ENCODE measurements at regions not wholly inside any gene's neighbourhood (a gene's known extent, or its start where the extent isn't known, plus 50 kb on each side); places are given as distances from the start of the nearest gene placed in this dataset.
"Not testable (repeated sequence)": the region's sequence is repeated elsewhere in the genome, so short reads cannot be mapped to it uniquely, and the experiment has no call there.

DNA sequence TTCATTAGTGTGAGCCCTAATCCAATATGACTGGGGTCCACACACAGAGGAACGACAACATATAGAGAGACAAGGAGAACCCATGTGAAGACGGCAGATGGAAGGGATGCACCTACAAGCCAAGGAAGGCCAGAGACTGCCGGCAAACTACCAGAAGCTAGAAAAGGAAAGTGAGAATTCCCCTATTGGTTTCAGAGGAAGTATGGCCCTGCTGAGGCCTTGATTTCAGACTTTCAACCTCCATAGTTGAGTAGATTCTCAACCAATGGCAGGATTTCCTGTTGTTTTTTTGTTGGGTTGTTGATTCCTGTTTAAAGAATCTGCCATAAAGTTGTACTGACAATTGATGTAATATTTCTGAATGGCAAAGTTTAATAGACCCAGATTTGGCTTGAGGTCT lies 241.5 kb downstream of the SATB2 start:
- DNase-seq = no peak

DNA sequence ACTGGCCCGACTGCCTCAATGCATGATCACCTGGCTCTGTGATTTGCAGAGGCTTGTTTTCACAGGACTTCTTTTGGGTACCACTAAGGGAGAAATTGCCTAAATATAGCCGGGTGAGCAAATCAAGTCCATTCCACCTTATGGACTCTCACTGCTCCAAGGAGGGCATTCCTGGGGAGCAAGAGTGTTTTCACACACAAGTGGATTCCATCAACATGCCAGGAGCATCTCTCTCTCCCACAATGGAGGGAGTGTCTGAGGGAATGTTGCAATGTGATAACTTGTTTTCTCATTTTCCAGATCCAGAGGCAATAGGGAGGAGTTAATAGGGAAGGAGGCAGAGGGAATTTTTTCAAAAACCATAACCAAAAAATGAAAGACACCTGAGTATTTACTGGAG lies 250.7 kb downstream of the SATB2 start:
- no peak for DNase-seq

DNA sequence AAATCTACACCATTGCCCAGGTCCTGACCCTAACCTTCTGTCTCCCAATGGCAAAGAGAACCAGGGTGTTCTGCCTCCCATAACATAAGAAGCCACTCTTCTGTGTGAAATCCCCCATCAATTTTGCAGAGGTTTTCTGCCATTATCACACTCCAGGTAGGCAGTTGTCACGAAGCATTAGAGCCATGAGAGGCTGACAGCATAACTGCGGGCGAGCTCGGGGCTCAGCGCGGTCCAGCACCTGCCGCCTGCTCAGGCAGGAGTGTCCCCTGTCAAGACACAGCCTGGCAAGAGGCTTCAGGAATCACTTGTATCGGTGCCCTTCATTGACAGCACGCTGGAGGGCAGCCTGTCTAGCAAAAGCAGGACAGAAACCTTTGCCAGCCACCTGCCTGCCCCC lies 251.2 kb downstream of the SATB2 start:
- no peak for DNase-seq

DNA sequence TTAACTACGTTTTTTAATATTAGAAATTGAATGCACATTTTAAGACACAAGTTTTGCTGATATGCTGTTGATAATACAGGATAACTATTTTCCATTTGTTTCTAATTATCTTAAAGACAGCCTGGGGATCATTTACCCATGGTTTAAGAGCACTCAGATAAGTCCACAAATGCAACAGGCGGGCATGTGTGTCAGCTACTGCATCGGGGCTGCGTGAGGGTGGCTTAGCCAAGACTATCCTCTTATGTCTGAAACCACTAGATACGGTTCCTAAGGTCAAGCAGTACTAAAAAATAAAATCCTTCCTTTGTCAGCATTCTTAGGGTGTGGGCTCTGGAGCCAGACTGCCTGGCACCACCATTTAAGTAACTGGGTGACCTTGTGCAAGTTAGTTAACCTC lies 254.8 kb downstream of the SATB2 start:
- no peak for DNase-seq

DNA sequence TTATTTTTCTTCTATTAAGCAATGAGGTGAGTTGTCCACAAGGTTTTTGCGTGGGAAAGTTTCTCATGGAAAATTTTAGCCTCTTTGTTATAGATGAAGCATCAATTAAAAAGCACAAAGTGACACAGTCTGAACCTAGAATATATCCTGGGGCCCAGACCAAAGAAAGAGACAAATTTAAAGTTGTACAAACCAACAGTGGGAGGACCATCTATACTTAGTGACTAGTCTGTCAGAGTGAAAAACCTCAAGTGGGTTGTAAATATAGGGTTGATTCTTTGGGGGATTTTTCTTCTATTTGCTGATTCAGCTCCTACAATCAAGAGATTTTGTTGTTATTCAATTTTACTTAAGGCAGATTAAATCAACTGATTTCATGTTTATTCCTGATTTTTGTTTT lies 256.2 kb downstream of the SATB2 start:
- DNase-seq = no peak

DNA sequence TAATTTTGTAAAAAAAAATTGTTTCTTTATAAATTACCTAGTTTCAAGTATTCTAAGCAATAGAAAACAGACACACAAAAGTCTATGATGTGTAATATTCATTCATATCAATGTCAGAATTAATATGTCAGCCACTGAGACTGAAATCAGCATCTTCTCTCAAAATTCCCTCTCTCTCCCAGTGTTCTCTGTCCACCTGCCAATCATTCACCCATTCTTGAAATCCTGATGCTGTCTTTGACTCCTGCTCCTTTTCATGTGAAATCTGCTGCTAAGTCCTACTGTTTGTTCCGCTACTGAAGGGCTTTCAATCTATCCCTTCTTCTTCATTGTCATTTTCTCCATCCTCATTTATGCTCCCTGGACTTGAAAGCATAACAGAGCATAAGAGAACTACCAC lies 257.9 kb downstream of the SATB2 start:
- no peak for DNase-seq

DNA sequence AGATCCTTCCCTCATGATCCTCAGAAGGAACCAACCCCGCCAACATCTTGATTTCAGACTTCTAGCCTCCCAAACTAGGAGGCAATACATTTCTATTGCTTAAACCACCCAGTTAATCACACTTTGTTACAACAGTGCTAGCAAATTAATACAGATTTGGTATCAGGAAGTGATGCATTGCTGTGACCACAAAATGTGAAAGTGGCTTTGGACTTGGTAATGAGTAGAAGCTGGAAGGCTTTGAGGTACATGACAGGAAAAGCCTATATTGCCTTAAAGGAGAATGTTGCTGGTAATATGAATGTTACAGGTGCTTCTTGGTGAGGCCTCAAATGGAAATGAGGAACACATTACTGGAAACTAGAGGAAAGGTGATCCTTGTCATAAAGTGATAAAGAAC lies 260.3 kb downstream of the SATB2 start:
- no peak for DNase-seq

DNA sequence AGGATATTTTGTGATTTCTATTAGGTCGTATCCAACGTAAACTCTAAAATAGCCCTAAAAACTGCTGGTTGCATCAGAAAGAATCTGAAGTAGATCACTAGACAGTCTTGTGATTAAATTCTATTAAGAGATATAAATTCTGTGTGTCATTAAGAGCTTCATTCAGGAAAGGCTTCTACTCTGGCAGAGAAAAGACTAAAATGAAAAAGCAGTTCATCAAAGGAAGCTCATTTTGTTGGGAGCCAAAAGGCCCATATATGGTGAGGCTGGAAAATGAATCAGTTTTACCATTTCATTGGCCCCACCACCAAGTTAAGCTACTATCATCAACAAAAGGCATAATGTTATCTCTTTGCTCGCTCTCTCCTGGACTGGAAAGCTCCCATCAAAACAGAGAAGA lies 261.1 kb downstream of the SATB2 start:
- no peak for DNase-seq

DNA sequence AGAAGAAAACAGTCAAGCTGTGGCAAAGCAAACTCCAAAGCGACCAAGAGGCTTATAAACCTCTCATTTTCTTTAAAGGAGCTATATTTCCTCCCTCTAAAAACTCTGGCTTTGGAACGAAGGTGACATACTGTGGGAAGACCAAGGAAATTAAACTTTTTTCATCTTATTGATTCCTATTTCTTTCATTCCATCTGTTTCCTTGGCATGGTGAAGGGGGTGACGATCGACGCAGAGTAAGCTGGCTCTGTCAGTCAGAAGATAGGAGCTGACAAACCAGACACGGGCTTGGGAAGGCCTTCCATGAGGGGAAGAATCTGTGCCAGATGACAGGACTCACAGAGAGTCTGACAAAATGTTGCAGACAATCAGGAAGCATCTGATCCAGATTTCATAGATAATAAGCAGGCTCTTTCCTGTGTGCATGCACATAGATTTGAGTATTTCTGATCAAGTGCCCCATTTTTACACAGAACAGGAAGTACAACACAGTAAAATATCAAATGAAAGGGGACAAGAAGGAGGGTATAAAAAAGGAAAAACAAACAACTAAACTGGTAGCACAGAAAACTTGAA lies 261.7 kb downstream of the SATB2 start:
- DNase-seq = no peak

DNA sequence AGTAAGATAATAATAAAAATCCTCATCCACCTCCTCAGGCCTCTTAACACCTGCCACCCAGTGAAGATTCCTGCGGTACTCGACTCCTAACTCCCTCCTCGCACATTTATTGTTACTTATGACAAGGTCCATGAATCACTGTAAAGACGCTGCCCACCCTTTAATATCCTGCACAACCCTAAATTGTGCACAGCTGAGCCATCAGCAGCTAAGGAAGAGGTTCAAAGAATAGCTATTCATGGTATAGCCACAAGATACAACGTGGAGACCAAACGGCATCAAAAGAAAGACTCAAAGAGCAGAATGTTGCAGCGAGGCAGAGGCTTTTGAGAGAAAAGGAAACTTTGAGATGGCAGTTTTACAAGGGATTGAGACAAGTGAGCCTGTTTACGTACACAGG lies 266.3 kb downstream of the SATB2 start:
- DNase-seq = no peak

DNA sequence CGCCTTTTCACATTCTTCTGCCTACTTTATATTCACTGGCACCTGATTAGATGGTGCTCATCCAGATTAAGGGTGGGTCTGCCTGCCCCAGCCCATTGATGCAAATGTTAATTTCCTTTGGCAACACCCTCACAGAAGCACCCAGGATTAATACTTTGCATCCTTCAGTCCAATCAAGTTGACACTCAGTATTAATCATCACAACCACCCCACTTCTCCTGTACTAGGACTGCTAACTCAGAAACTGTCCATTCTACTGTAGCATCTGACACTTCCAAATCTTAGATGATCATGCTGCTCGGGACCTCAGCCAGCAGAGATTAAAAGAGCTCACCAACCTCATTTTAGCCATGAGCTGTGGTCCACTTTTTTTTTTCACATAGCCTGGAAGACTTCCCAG lies 268.5 kb downstream of the SATB2 start:
- no peak for DNase-seq

DNA sequence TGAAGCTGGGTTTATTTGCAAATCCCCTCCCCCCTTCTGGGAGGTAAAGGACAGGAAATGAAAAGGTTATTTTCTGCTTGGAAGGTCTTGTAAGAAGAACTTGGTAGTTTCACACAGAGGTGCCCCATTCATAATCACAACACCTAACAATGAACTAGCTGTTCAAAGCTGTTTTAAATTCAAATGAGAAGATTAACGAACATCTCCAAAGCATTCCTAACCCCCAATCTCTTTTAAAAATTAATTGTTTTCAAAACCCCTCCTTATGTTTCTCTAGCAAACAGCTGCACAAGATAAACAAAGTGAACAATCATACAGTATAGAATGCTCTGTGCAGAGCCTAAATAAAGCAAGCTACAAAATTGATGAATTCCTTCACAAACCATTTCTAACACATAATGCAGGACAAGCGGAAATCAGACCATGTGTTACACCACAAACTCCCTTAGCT lies 271.4 kb downstream of the SATB2 start:
- no peak for DNase-seq

DNA sequence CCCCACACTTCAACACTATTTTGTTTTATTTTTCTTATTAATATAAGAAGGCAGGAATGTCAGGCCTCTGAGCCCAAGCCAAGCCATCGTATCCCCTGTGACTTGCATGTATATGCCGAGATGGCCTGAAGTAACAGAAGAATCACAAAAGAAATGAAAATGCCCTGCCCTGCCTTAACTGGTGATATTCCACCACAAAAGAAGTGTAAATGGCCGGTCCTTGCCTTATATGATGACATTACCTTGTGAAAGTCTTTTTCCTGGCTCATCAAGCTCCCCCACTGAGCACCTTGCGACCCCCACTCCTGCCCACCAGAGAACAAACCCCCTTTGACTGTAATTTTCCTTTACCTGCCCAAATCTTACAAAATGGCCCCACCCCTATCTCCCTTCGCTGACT lies 272.6 kb downstream of the SATB2 start:
- not testable (repeated sequence) for DNase-seq

DNA sequence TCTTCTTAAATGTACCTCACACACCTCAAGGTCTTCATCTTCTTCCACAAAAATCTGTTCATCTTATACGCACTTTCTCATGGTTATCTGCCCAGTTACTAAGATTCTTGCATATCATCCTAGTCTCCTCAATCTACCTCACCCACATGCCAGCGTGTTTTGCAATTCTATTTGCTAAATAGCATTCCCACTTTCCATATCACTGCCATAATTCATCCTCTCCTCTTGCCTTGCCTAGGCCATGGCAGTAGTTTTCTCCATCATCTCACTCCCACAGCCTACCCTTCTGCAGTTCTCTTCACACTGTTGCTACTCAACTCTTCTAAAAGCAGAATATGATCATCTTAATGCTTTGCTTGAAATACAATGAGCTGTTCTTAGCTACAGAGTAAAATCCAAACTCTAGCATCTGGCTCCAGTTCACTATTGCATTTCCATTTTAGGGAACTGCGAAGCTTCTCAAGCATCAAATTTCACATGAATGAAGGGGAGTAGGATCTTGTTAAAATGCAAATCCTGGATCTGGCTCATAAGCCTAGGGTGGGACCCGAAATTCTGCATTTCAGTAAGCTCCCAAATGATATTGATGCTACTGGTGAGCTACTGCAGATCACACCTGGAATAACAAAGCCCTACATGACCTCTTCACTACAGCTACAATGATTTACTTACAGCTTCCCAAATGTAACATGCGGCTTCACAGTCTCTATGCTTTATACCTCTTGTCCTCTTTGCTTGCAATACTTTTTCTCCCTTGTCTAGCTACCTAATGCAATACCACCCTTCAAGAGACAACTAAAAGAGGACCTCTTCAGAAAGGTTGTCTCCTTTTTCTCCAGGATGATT lies 293.9 kb downstream of the SATB2 start:
- no peak for DNase-seq

DNA sequence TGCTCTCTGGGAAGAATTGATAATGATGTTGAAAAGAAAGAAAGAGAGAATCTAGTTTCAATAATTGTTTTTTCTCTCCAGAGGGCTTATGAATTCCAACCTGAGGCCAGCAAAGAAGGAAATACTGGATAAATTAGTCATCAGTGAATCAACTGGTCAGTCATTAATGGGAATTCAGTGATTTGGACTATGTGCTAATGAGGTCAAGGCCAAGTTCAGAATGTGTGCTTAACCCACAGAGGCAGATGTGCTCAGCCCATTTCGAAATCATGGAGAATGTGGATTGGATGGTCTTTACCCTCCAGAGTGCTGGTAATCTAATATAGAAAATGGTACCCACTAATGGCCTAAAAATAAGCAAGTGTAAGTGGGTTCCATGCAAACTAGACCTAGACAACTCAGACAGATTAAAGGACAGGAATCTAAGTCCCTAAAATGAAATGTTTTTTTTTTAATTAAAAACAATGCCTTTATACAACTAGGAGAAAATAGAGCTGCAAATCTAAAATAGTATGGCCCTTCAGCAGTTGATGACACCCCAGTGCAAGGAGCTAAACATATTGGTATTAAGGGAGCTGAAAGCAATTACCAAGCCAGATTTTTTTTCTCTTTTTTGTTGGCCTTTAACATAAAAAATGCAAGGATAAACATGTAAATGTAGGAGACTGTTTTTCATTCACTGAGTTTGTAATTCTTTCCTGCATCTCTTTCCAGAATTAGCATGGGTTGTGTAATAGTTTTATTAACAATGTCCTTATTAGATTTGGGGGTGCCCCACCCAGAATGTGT lies 296.9 kb downstream of the SATB2 start:
- DNase-seq = no peak

DNA sequence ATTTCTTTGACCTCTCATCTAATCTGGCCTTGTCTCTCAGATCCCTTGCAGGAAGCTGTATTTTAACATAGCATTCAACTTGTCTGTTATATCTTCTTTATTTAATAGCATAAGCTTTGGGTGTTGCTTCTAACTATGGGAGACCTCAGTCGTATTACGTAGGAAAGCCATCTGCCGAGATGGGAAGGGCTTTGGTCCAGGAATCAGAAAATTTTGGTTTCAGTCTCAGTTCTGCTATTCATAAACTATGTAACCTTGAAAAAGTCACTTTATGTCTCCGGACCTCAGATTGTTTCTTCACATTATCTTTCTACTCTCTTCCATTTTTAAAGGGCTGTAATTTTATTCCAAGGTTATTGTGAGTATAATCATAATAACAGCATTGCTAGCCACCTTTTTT lies 297.7 kb downstream of the SATB2 start:
- no peak for DNase-seq

DNA sequence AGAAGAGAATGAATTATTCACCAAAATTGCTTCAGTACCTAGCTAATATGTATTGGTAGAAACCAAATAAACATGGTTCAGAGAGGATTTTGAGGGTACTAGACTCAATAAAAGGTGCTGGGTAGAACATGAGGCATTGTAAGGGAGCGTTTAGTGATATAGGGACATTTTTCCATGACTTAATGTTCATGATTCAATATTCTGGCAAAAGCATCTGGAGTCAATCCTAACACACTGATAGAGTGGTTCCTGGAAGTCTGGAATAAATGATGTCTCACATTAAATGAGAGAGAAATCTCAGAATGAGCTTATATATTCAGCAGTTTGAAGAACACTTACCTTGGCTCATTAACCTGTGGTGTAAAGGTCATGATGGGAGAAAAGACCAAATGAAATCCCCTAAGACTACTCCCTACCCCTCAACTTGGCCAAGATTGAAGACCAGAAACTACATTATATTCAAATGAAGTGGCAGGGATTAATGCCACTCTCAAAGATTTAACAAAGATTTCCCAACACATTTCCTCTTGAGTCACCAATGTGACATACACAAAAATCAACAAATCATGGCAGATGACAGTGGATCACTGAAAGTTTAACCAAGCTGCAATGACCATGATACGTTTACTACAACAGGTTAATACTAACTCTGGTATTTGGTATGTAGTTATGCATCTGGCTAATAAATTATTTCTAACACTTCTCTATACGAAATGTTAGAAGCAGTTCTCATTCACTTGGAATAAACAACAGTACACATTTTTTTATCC lies 309.5 kb downstream of the SATB2 start:
- DNase-seq = no peak

DNA sequence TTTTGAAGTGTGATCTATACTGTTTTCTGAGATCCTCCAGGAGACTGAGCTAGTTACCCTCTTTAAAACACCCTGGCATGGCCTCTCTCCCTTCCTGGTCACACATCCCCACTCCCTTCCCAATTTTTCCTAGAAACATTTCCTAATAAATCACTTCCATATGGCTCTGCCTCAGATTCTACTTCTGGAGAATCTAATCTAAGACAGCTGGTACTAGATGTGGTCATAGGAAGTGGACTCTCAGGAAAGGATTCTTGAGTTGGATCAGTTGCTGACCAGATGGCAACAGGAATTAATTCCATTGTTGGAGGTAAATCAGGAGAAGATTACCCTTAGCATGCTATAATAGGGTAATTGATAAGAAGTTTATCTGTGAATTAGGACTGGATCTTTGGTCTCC lies 310.5 kb downstream of the SATB2 start:
- no peak for DNase-seq

DNA sequence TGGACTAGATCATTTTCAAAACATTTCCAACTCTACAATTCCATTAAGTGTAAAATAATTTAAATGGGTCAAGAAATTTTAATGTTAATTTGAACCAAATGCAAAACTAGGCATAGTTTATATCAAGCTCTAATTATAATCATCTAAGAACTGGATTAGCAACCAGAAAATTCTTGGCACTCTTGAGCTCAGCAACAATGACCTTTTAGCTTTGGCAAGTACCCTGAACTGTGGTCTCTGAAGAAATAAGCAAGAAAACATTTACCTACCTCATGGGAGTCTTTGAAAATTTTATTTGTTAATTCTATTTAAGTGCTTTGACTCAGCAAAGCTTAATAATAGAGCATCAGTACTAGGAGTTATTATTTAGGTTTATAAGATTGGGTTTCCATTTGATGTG lies 313.2 kb downstream of the SATB2 start:
- no peak for DNase-seq

DNA sequence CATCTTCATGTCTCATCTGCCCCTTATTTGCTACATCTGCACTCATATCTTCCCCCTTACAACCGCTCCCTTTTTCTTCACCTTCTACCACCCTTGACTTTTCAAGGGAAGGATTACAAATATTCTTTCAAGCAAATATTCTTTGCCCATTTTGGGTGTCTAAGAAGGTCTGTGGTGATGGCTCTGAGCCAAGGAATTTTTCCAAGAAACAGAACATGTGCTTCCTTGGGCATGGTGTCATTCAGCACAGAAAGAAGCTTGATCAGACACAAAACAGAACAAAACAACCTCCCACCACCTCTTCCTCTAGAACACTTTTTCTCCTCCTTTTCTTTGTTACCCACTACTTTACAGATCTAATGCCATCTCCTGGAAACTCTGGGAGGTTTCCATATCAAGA lies 313.7 kb downstream of the SATB2 start:
- DNase-seq = no peak

DNA sequence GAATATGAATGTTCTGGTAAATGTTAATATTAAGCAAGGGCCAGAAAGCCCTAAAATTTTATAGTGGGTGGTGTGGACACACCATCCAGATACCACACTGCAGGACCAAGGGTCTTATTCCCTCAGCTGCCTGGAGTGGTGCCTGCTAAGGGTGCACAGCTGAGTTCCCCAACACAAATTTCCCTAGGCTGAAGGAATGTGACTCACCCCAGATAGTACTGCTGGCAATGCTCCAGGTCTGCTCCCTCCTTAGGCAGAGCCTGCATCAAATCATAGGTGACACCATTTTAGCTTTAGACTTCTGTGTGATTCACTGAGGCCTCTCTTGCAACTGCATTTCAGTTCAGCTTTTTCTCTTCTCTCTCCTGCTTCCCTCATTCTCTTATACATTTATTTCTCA lies 321.1 kb downstream of the SATB2 start:
- DNase-seq = no peak

DNA sequence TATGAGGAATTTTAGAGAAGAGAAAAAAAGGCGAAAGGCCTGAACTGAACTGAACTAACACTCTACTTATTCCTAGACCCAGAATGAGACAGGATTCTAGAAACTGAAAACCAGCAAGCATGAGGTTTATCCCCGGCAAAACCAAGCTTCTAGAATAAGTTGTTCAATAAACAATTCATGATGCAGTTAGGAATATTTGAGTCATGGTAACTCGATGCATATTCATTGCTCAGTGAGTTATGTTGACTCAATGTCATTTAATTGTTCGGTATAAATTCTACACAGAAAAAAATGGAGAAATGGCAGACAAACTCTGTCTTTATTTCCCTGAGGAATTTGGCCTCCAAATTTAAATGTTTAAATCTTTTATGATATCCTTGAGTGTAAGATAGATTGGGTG lies 321.5 kb downstream of the SATB2 start:
- DNase-seq = no peak

DNA sequence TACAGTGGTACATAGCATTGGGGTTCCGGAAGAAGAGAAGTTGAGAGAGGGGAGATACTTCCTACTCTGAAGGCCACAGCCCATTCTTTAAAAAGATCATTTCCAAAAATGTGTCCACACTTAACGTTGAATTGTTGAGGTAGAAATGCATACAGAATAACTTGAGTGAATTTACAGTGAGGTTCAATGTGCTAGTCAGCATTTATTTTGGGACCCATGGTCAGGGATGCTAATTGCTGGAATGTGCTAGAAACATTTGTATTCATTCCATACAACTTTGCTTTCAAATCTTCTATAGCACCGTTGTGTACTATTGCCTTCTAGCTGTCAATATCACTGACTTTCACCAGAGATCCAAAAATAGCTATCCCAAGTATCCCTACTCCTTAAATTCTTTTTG lies 325.9 kb downstream of the SATB2 start:
- DNase-seq = no peak
